ENCODE measurements at regions not wholly inside any gene's neighbourhood (a gene's known extent, or its start where the extent isn't known, plus 50 kb on each side); places are given as distances from the start of the nearest gene placed in this dataset.

- Histone ChIP-seq H4K20me1 (ENCODE audit: insufficient read depth) (no peaks in the 10 kb centered on the region), H3K79me2 (ENCODE audit: insufficient read depth, low read length) (no peaks in the 10 kb centered on the region), H3K4me3 (replicated peaks in 1 of 2; ENCODE audit: low read depth in 1 of 2, low read length in 2 of 2) (no peak overlapping the region), H3K4me2 (ENCODE audit: low read length) (no peak overlapping the region), H2AFZ (ENCODE audit: low read depth, low read length, poor library complexity, severe bottlenecking) (no peak overlapping the region), H3K27me3 (ENCODE audit: insufficient read depth, low read length) (no peaks in the 10 kb centered on the region), H3K27ac (ENCODE audit: low read depth, low read length) (no peak overlapping the region), H3K9me3 (ENCODE audit: control insufficient read depth in 1 of 2, insufficient read depth in 1 of 2, low read depth in 1 of 2, low read length in 2 of 2) (no peaks in the 10 kb centered on the region; a peak in 1 of 4 replicates), H3K9ac (ENCODE audit: low read length) (no peak overlapping the region), H3K4me1 (ENCODE audit: control insufficient read depth in 1 of 2, insufficient read depth in 2 of 2, low read length in 2 of 2) (no peaks in the 10 kb centered on the region), H3K36me3 (ENCODE audit: control insufficient read depth in 1 of 2, insufficient read depth in 2 of 2, low read length in 2 of 2) (no peaks in the 10 kb centered on the region), H3K9me2 (ENCODE audit: insufficient read depth) (no peaks in the 10 kb centered on the region)
- TF ChIP-seq ELF1 (IDR thresholded peaks at IDR 0.05; ENCODE audit: borderline replicate concordance, low read depth) (no peak), SRF (IDR thresholded peaks at IDR 0.05; ENCODE audit: low read depth) (no peak), JUND (IDR thresholded peaks at IDR 0.05) (no peak), EGR1 (IDR thresholded peaks at IDR 0.05; ENCODE audit: low read depth) (no peak), POLR2A (IDR thresholded peaks at IDR 0.05; ENCODE audit: borderline replicate concordance, extremely low read depth, insufficient read depth, insufficient read length) (no peak), ZBTB33 (IDR thresholded peaks at IDR 0.05; ENCODE audit: extremely low read depth, insufficient replicate concordance, low read length) (no peak), EZH2phosphoT487 (IDR thresholded peaks at IDR 0.05; ENCODE audit: borderline replicate concordance) (no peak), YY1 (IDR thresholded peaks at IDR 0.05; ENCODE audit: extremely low read depth, insufficient replicate concordance, low read depth, low read length) (no peak), TCF7L2 (IDR thresholded peaks at IDR 0.05; ENCODE audit: borderline replicate concordance, extremely low read depth, insufficient read depth, insufficient read length) (no peak), RAD21 (IDR thresholded peaks at IDR 0.05; ENCODE audit: low read depth) (no peak), MAX (IDR thresholded peaks at IDR 0.05) (no peak), REST (IDR thresholded peaks at IDR 0.05; ENCODE audit: low read depth) (no peak), FOSL1 (IDR thresholded peaks at IDR 0.05; ENCODE audit: low read depth) (no peak), ZFX (IDR thresholded peaks at IDR 0.05) (no peak), SIN3A (IDR thresholded peaks at IDR 0.05; ENCODE audit: low read depth) (no peak), ATF3 (IDR thresholded peaks at IDR 0.05) (no peak), SP1 (IDR thresholded peaks at IDR 0.05; ENCODE audit: low read depth) (no peak), EZH2 (IDR thresholded peaks at IDR 0.05) (no peak), ZNF274 (IDR thresholded peaks at IDR 0.05; ENCODE audit: low read depth, low read length) (no peak), CEBPB (IDR thresholded peaks at IDR 0.05; ENCODE audit: low read depth) (no peak)
- RAD21 ChIA-PET (ENCODE audit: low non-redundant PET in 1 of 2, low total read pairs in 2 of 2, uncharacterized antibody in 2 of 2, unreplicated experiment in 2 of 2) = no interaction called here
- POLR2A ChIA-PET = no interaction called here
- CTCF ChIA-PET = no interaction called here
- ATAC-seq (no peak), DNase-seq (ENCODE audit: low read depth, low spot score) (no peak)
- no TSS peak for BruUV-seq (replicated peaks)
- intact Hi-C loops (cut with micrococcal nuclease) = no loop called here
Measured at GRCh38 chr7:26046878-26047277, 105.1 kb upstream of the NFE2L3 start.

Measured in HCT116 (cell line).